GM12878 (cell line): ENCODE measurements at regions not wholly inside any gene's neighbourhood (a gene's known extent, or its start where the extent isn't known, plus 50 kb on each side); places are given as distances from the start of the nearest gene placed in this dataset.
A peak's percentile ranks its signal among the peaks of the same experiment; 100 is the strongest.

Source experiments
- ATAC-seq: fragments of 200-7000 bp; cut with Tn5 transposase; 3 replicates; pipeline ENCODE4 v1.9.1; 2020; ENCODE audit warnings: mild to moderate bottlenecking, moderate library complexity
- BruUV-seq: library from RNA; stranded (reverse); fragments of 400-500 nt; replicated peaks from 2 replicates; lab custom pipeline; 2021; lab: Mats Ljungman, UMichigan
- CTCF ChIA-PET: fragments of 300-600 bp; sonication (Branson Sonifier 250); formaldehyde crosslinking; extraction: SDS; loops from one replicate; lab custom pipeline; 2021; ENCODE audit warnings: inconsistent platforms; lab: Yijun Ruan, JAX
- POLR2A ChIA-PET: fragments of 350-600 bp; formaldehyde crosslinking; extraction: SDS; loops from one replicate; lab custom pipeline; 2021; ENCODE audit warnings: inconsistent platforms; lab: Charles Lee
- RAD21 ChIA-PET: fragments of 300-600 bp; sonication (Branson Sonifier 250); formaldehyde crosslinking; loops from one replicate; lab custom pipeline; 2023; ENCODE audit warnings: antibody characterized with exemption; ENCODE audit not compliant: unreplicated experiment; lab: Charles Lee
- SMC1A ChIA-PET: fragments of 300-600 bp; sonication (Branson Sonifier 250); formaldehyde crosslinking; loops from one replicate; lab custom pipeline; 2023; ENCODE audit not compliant: unreplicated experiment, uncharacterized antibody; lab: Charles Lee
- DNase-seq: peaks from one replicate; pipeline ENCODE4 v3.0.0-alpha.2; 2011; ENCODE audit warnings: low read depth, low spot score
- FAIRE-seq: peaks from 3 replicates; lab custom pipeline; 2011; peaks lifted over from hg19 to GRCh38; lab: Jason Lieb, UNC
- H2AFZ ChIP-seq: 2 replicates; pipeline ENCODE4 v1.6.0; 2011; ENCODE audit warnings: low read depth, low read length, control low read depth; ENCODE audit not compliant: control insufficient read depth
- H3K27ac ChIP-seq: 2 replicates; pipeline ENCODE4 v1.5.1; 2011; ENCODE audit warnings: control low read depth; ENCODE audit not compliant: control insufficient read depth, insufficient read depth
- H3K27me3 ChIP-seq, 2 experiments: replicated peaks in 1 of 2; 2 replicates each; pipeline versions ENCODE4 v1.6.0 to v1.6.1; 2011; ENCODE audit warnings: low read length in 1 of 2; ENCODE audit not compliant: control insufficient read depth in 2 of 2, insufficient read depth in 2 of 2
- H3K36me3 ChIP-seq, 2 experiments: 2 replicates each; pipeline ENCODE4 v1.5.1; 2011; ENCODE audit warnings: low read length in 1 of 2; ENCODE audit not compliant: control insufficient read depth in 2 of 2, insufficient read depth in 2 of 2
- H3K4me1 ChIP-seq: 2 replicates; pipeline ENCODE4 v1.6.1; 2011; ENCODE audit warnings: mild to moderate bottlenecking, low read length, moderate library complexity, mixed read lengths; ENCODE audit not compliant: control insufficient read depth, insufficient read depth
- H3K4me2 ChIP-seq: 2 replicates; pipeline ENCODE4 v1.6.0; 2011; ENCODE audit warnings: control low read depth; ENCODE audit not compliant: control insufficient read depth, insufficient read depth
- H3K4me3 ChIP-seq: fragments of 200-600 bp; sonication (generic); 2 replicates; pipeline ENCODE4 v1.5.1; 2016
- H3K79me2 ChIP-seq: 2 replicates; pipeline ENCODE4 v1.6.0; 2011; ENCODE audit warnings: low read length; ENCODE audit not compliant: control insufficient read depth, insufficient read depth
- H3K9ac ChIP-seq: 2 replicates; pipeline ENCODE4 v1.8.0; 2011; ENCODE audit warnings: low read length, control low read depth, mixed read lengths; ENCODE audit not compliant: control insufficient read depth, insufficient read depth
- H3K9me3 ChIP-seq: replicated peaks from 3 replicates; pipeline ENCODE4 v1.5.1; 2011; ENCODE audit warnings: mild to moderate bottlenecking, low read length; ENCODE audit not compliant: control insufficient read depth, insufficient read depth
- H4K20me1 ChIP-seq: 2 replicates; pipeline ENCODE4 v1.6.0; 2011; ENCODE audit not compliant: control insufficient read depth, insufficient read depth
- EP300 ChIP-seq, 2 experiments: fragments of 150-350 bp in 1 of 2; IDR thresholded peaks; 2 replicates each; pipeline ENCODE4 v1.6.1; 2011 to 2012; ENCODE audit warnings: low read depth in 2 of 2, low read length in 2 of 2, borderline replicate concordance in 1 of 2, improper control_type of control experiment in 1 of 2, inconsistent platforms in 1 of 2; ENCODE audit not compliant: control insufficient read depth in 1 of 2
- IKZF1 ChIP-seq: fragments of 450-650 bp; conservative IDR thresholded peaks from 2 replicates; pipeline ENCODE4 v1.6.1; 2017; ENCODE audit warnings: antibody characterized with exemption, mild to moderate bottlenecking
- IKZF2 ChIP-seq, 2 experiments: fragments of 450-650 bp; IDR thresholded peaks; 2 replicates each; pipeline ENCODE4 v1.6.1; 2017; ENCODE audit warnings: mild to moderate bottlenecking in 2 of 2, moderate library complexity in 2 of 2
- RBBP5 ChIP-seq: fragments of 200-600 bp; sonication (generic); conservative IDR thresholded peaks from 2 replicates; pipeline ENCODE4 v1.6.1; 2016
- ZNF384 ChIP-seq: IDR thresholded peaks from 2 replicates; pipeline ENCODE4 v1.6.1; 2012; ENCODE audit warnings: low read depth, mild to moderate bottlenecking, low read length, improper control_type of control experiment, borderline replicate concordance
- WGBS: methylation state at CpG from one replicate; pipeline ENCODE4 v1.1.6; 2016; ENCODE audit warnings: low lambda C conversion rate; ENCODE audit not compliant: insufficient replicate concordance, insufficient coverage; ENCODE audit errors: missing lambda C conversion rate; 5-methylcytosine and 5-hydroxymethylcytosine counted together
- in situ Hi-C: fragments of 300-500 bp; cut with MboI; formaldehyde crosslinking; loops from 9 replicates; pipeline ENCODE4 v1.14.3; 2018; ENCODE audit warnings: mixed read lengths
- intact Hi-C: fragments of 100-400 bp; cut with micrococcal nuclease; formaldehyde crosslinking; loops from one replicate; pipeline ENCODE4 v1.14.2; 2022; ENCODE audit not compliant: unreplicated experiment

GRCh38 chr12:40171066-40171465 lies 53.7 kb upstream of the LRRK2 start:
- Histone ChIP-seq H3K79me2 (no peaks in the 10 kb centered on the region), H3K4me3 (no peak overlapping the region), H3K9ac (no peak overlapping the region), H3K36me3 (no peaks in the 10 kb centered on the region), H3K27ac (no peak overlapping the region), H2AFZ (no peak overlapping the region), H3K4me2 (no peak overlapping the region), H4K20me1 (no peaks in the 10 kb centered on the region), H3K27me3 (peaks cover 0 to 2% of the 10 kb centered on the region in 2 experiments; a peak in 2 of 4 replicates), H3K4me1 (peaks cover 10% of the 10 kb centered on the region), H3K9me3 (no peaks in the 10 kb centered on the region; the same call in 1 of the 3 replicates)
- ChIA-PET POLR2A (interaction anchor here (0.7 to 1.1 kb wide), 3 partner anchors 11 to 92 kb away, joined by 3 to 4 read pairs (median 3); no protein-coding TSS in a partner anchor), RAD21 (interaction anchor here (1.0 to 4.0 kb wide), 5 partner anchors 13 to 60 kb away, joined by 3 to 13 read pairs (median 5); no protein-coding TSS in a partner anchor), CTCF (interaction anchor here (0.6 to 1.5 kb wide), 7 partner anchors 13 to 706 kb away, joined by 3 to 6 read pairs (median 4); no protein-coding TSS in a partner anchor), SMC1A (interaction anchor here (1.0 to 4.1 kb wide), 10 partner anchors 11 to 157 kb away, joined by 3 to 18 read pairs (median 6); no protein-coding TSS in a partner anchor)
- FAIRE-seq (no peak), ATAC-seq (no peak), DNase-seq (no peak)
- intact Hi-C loops (no loop called here), in situ Hi-C loops (no loop called here)
- 5% methylated on average over 1 of the region's 1 CpG for WGBS
- TF ChIP-seq RBBP5 = no peak
- 0 out of 2 replicates have a peak, but pooled peaks have one; percentile 9 for TF ChIP-seq ZNF384
- no peak for TF ChIP-seq EP300 (IDR thresholded peaks at IDR 0.05; ENCODE audit: borderline replicate concordance in 1 of 2, control insufficient read depth in 1 of 2, low read depth in 2 of 2, low read length in 2 of 2)
- no TSS peak for BruUV-seq

- no TSS peak for BruUV-seq
- FAIRE-seq = no peak
- WGBS = 72% methylated on average over 5 of the region's 5 CpGs
- H4K20me1 ChIP-seq = no peaks in the 10 kb centered on the region
- no peak for ATAC-seq
- no peaks in the 10 kb centered on the region; the same call in 1 of the 3 replicates for H3K9me3 ChIP-seq
- intact Hi-C loops (no loop called here), in situ Hi-C loops (no loop called here)
- H3K4me3 ChIP-seq = no peak overlapping the region
- H3K36me3 ChIP-seq = no peaks in the 10 kb centered on the region
- H2AFZ ChIP-seq = no peak overlapping the region
- H3K9ac ChIP-seq = no peak overlapping the region
- no peak for TF ChIP-seq IKZF2 (IDR thresholded peaks at IDR 0.05)
- 0 out of 2 replicates have a peak, but pooled peaks have one; percentile 23 for TF ChIP-seq IKZF1
- no peak overlapping the region for H3K27ac ChIP-seq
- H3K79me2 ChIP-seq = no peaks in the 10 kb centered on the region
- ChIA-PET RAD21 (interaction anchor here (1.0 to 4.0 kb wide), 5 partner anchors 13 to 60 kb away, joined by 3 to 13 read pairs (median 5); no protein-coding TSS in a partner anchor), CTCF (interaction anchor here (0.7 to 1.5 kb wide), 7 partner anchors 12 to 705 kb away, joined by 3 to 6 read pairs (median 5); no protein-coding TSS in a partner anchor), SMC1A (interaction anchor here (1.0 to 4.1 kb wide), 11 partner anchors 11 to 156 kb away, joined by 3 to 18 read pairs (median 6); no protein-coding TSS in a partner anchor), POLR2A (interaction anchor here (0.7 to 1.1 kb wide), 3 partner anchors 11 to 93 kb away, joined by 3 to 4 read pairs (median 3); no protein-coding TSS in a partner anchor)
- peaks cover 0 to 2% of the 10 kb centered on the region in 2 experiments; a peak in 2 of 4 replicates for H3K27me3 ChIP-seq
- H3K4me1 ChIP-seq = peaks cover 10% of the 10 kb centered on the region
- no peak for DNase-seq
- no peak overlapping the region for H3K4me2 ChIP-seq
Measured at GRCh38 chr12:40170593-40170992, 54.2 kb upstream of the LRRK2 start.
